WTC11 (cell line): ENCODE measurements at regions not wholly inside any gene's neighbourhood (a gene's known extent, or its start where the extent isn't known, plus 50 kb on each side); places are given as distances from the start of the nearest gene placed in this dataset.

Experiments used
- ATAC-seq: fragments of 200-7000 bp; cut with Tn5 transposase; 2 replicates; pipeline ENCODE4 v1.10.0; 2021; ENCODE audit warnings: mild to moderate bottlenecking, moderate library complexity
- CTCF ChIA-PET: fragments of 300-600 bp; sonication (Branson Sonifier 250); formaldehyde crosslinking; loops from one replicate; lab custom pipeline; 2021; ENCODE audit warnings: antibody characterized with exemption; lab: Charles Lee
- POLR2A ChIA-PET: fragments of 350-600 bp; sonication (Branson Sonifier 250); formaldehyde crosslinking; loops from one replicate; lab custom pipeline; 2021; ENCODE audit warnings: antibody characterized with exemption; lab: Charles Lee
- DNase-seq: peaks from one replicate; pipeline ENCODE4 v3.0.0; 2021; ENCODE audit warnings: low spot score
- H3K27ac Mint-ChIP-seq: 2 replicates; pipeline ENCODE4 v1.8.0; 2021; ENCODE audit warnings: mixed read lengths
- H3K27me3 Mint-ChIP-seq: 2 replicates; pipeline ENCODE4 v1.8.0; 2021; ENCODE audit warnings: low read depth, mild to moderate bottlenecking, moderate library complexity, mixed read lengths
- H3K36me3 Mint-ChIP-seq: 2 replicates; pipeline ENCODE4 v1.8.0; 2021; ENCODE audit warnings: mixed read lengths
- H3K4me1 Mint-ChIP-seq: 2 replicates; pipeline ENCODE4 v1.8.0; 2022; ENCODE audit warnings: mixed read lengths
- H3K4me3 Mint-ChIP-seq: 2 replicates; pipeline ENCODE4 v1.8.0; 2021; ENCODE audit warnings: mild to moderate bottlenecking, moderate library complexity, mixed read lengths
- H3K9me3 Mint-ChIP-seq: 2 replicates; pipeline ENCODE4 v1.8.0; 2021; ENCODE audit warnings: mixed read lengths
- ARID4B ChIP-seq: sonication (generic); formaldehyde crosslinking; IDR thresholded peaks from 2 replicates; pipeline ENCODE4 v1.8.0; 2023; ENCODE audit warnings: missing genetic modification reagents, mild to moderate bottlenecking, borderline replicate concordance
- CDX4 ChIP-seq: fragments of 250-450 bp; sonication (Bioruptor Pico); IDR thresholded peaks from 2 replicates; pipeline ENCODE4 v1.9.0; 2021; ENCODE audit warnings: moderate library complexity, mild to moderate bottlenecking, inconsistent platforms, borderline replicate concordance
- E2F5 ChIP-seq: sonication (generic); formaldehyde crosslinking; IDR thresholded peaks from 2 replicates; pipeline ENCODE4 v1.8.1; 2022; ENCODE audit warnings: mild to moderate bottlenecking, moderate library complexity, missing genetic modification reagents
- FOXJ3 ChIP-seq: sonication (generic); formaldehyde crosslinking; IDR thresholded peaks from 2 replicates; pipeline ENCODE4 v1.9.0; 2021; ENCODE audit warnings: missing genetic modification reagents, mild to moderate bottlenecking, borderline replicate concordance
- FOXK1 ChIP-seq: sonication (generic); formaldehyde crosslinking; IDR thresholded peaks from 2 replicates; pipeline ENCODE4 v1.8.0; 2022; ENCODE audit warnings: mild to moderate bottlenecking, moderate library complexity, missing genetic modification reagents
- GABPB1 ChIP-seq: sonication (generic); formaldehyde crosslinking; IDR thresholded peaks from 2 replicates; pipeline ENCODE4 v1.8.1; 2023; ENCODE audit warnings: mild to moderate bottlenecking, missing genetic modification reagents
- HMGXB4 ChIP-seq: sonication (generic); formaldehyde crosslinking; IDR thresholded peaks from 2 replicates; pipeline ENCODE4 v1.8.1; 2023; ENCODE audit warnings: mild to moderate bottlenecking, moderate library complexity, missing genetic modification reagents
- IRF2 ChIP-seq: sonication (generic); formaldehyde crosslinking; IDR thresholded peaks from 2 replicates; pipeline ENCODE4 v1.8.0; 2022; ENCODE audit warnings: low read depth, missing genetic modification reagents, borderline replicate concordance
- MLX ChIP-seq: sonication (generic); formaldehyde crosslinking; IDR thresholded peaks from 2 replicates; pipeline ENCODE4 v1.8.1; 2023; ENCODE audit warnings: mild to moderate bottlenecking, missing genetic modification reagents, moderate library complexity
- NR3C1 ChIP-seq: sonication (generic); formaldehyde crosslinking; conservative IDR thresholded peaks from 2 replicates; pipeline ENCODE4 v1.8.1; 2023; ENCODE audit warnings: low read depth, mild to moderate bottlenecking, missing genetic modification reagents
- RORB ChIP-seq: fragments of 250-450 bp; sonication (Bioruptor Pico); IDR thresholded peaks from 2 replicates; pipeline ENCODE4 v1.9.0; 2021; ENCODE audit warnings: mild to moderate bottlenecking
- SMAD3 ChIP-seq: sonication (generic); formaldehyde crosslinking; IDR thresholded peaks from 2 replicates; pipeline ENCODE4 v1.8.0; 2022; ENCODE audit warnings: missing genetic modification reagents, mild to moderate bottlenecking, borderline replicate concordance
- USF1 ChIP-seq: sonication (generic); formaldehyde crosslinking; IDR thresholded peaks from 2 replicates; pipeline ENCODE4 v1.8.0; 2022; ENCODE audit warnings: mild to moderate bottlenecking, missing genetic modification reagents
- ZNF219 ChIP-seq: sonication (generic); formaldehyde crosslinking; IDR thresholded peaks from 2 replicates; pipeline ENCODE4 v1.8.0; 2023; ENCODE audit warnings: missing genetic modification reagents, mild to moderate bottlenecking, borderline replicate concordance
- ZNF281 ChIP-seq: sonication (generic); formaldehyde crosslinking; IDR thresholded peaks from 2 replicates; pipeline ENCODE4 v1.8.0; 2023; ENCODE audit warnings: mild to moderate bottlenecking, missing genetic modification reagents
- ZNF396 ChIP-seq: fragments of 250-450 bp; sonication (Bioruptor Pico); IDR thresholded peaks from 2 replicates; pipeline ENCODE4 v1.8.0; 2021; ENCODE audit warnings: mild to moderate bottlenecking, moderate library complexity, borderline replicate concordance

- ChIA-PET POLR2A (interaction anchor here (0.6 kb wide), 1 partner anchor 570 kb away, joined by 3 read pairs; no protein-coding TSS in a partner anchor), CTCF (interaction anchor here (0.6 to 3.4 kb wide), 10 partner anchors 10 to 610 kb away, joined by 3 to 32 read pairs (median 4); no protein-coding TSS in a partner anchor)
- ATAC-seq: peak; percentile 47; the same call in 1 of the 2 replicates
- Mint-ChIP-seq H3K27ac (no peak overlapping the region), H3K27me3 (no peaks in the 10 kb centered on the region), H3K4me3 (no peak overlapping the region), H3K4me1 (peaks cover 15% of the 10 kb centered on the region), H3K36me3 (no peaks in the 10 kb centered on the region), H3K9me3 (no peaks in the 10 kb centered on the region)
- no peak for DNase-seq
- TF ChIP-seq ZNF396 (CRISPR knock-in tag) (no peak), CDX4 (CRISPR knock-in tag) (no peak), ZNF219 (CRISPR knock-in tag) (no peak), FOXK1 (CRISPR knock-in tag) (no peak), SMAD3 (no peak), HMGXB4 (CRISPR knock-in tag) (no peak)
These were observed 206.8 kb upstream of the IL12A start for GRCh38 chr3:159781867-159782266.

- Mint-ChIP-seq H3K4me1 (peaks cover 25% of the 10 kb centered on the region), H3K27me3 (no peaks in the 10 kb centered on the region), H3K36me3 (no peaks in the 10 kb centered on the region), H3K9me3 (no peaks in the 10 kb centered on the region), H3K27ac (no peak overlapping the region)
- DNase-seq: no peak
- no peak for ATAC-seq
- CTCF ChIA-PET: interaction anchor here (0.8 to 3.4 kb wide), 7 partner anchors 8 to 461 kb away, joined by 3 to 32 read pairs (median 3); no protein-coding TSS in a partner anchor
- 0 out of 2 replicates have a peak, but pooled peaks have one; percentile 13 for TF ChIP-seq GABPB1
- TF ChIP-seq FOXJ3: no peak
- no peak for TF ChIP-seq IRF2 (CRISPR knock-in tag)
- no peak for TF ChIP-seq RORB
- TF ChIP-seq, all 79 proteins: peak for 1
- no peak overlapping the region for H3K4me3 Mint-ChIP-seq
- POLR2A ChIA-PET: no interaction called here
These were observed 205.8 kb upstream of the IL12A start for GRCh38 chr3:159782724-159783421.

- DNase-seq: no peak
- ChIA-PET CTCF (interaction anchor here (1.6 to 3.4 kb wide), 2 partner anchors 9 to 21 kb away, joined by 4 to 32 read pairs; no protein-coding TSS in a partner anchor), POLR2A (no interaction called here)
- TF ChIP-seq NR3C1 (CRISPR knock-in tag) (no peak), ARID4B (CRISPR knock-in tag) (no peak), MLX (no peak), ZNF281 (CRISPR knock-in tag) (no peak), USF1 (CRISPR knock-in tag) (no peak), E2F5 (CRISPR knock-in tag) (no peak)
These were observed 204.6 kb upstream of the IL12A start for GRCh38 chr3:159783780-159784742.

More at GRCh38 chr3:159783780-159784742, 204.6 kb upstream of the IL12A start:
- no peaks in the 10 kb centered on the region for H3K27me3 Mint-ChIP-seq
- peak overlapping the region; percentile 73; the same call in 1 of the 2 replicates for H3K27ac Mint-ChIP-seq
- peaks cover 35% of the 10 kb centered on the region for H3K4me1 Mint-ChIP-seq
- no peaks in the 10 kb centered on the region for H3K9me3 Mint-ChIP-seq
- no peaks in the 10 kb centered on the region for H3K36me3 Mint-ChIP-seq
- ATAC-seq: no peak; the same call in 1 of the 2 replicates
- no peak overlapping the region for H3K4me3 Mint-ChIP-seq
